Left lobe of liver (tissue), 2 donors: ENCODE measurements at regions not wholly inside any gene's neighbourhood (a gene's known extent, or its start where the extent isn't known, plus 50 kb on each side); places are given as distances from the start of the nearest gene placed in this dataset.
"Not testable (repeated sequence)": the region's sequence is repeated elsewhere in the genome, so short reads cannot be mapped to it uniquely, and the experiment has no call there.

Experiments
- ATAC-seq: fragments of 200-7000 bp; cut with Tn5 transposase; one replicate; pipeline ENCODE4 v1.9.1; 2020; ENCODE audit warnings: mild to moderate bottlenecking, moderate library complexity
- DNase-seq: peaks from one replicate; pipeline ENCODE4 v3.0.0-alpha.2; 2020; ENCODE audit warnings: low spot score
- donor health status: DM: no; HTN: no; CAD: no; lungs with moderate emphysema.
- donor health status: DM: no; HTN: yes; CAD: no.

GRCh38 chr2:129816813-129817574, 162.5 kb upstream of the RAB6C start:
- no peak for ATAC-seq
- DNase-seq, result no peak

GRCh38 chr2:129819855-129820254, 159.6 kb upstream of the RAB6C start:
- ATAC-seq (no peak), DNase-seq (no peak)

- ATAC-seq (no peak), DNase-seq (no peak)
Observed at GRCh38 chr2:129820908-129821307, 158.6 kb upstream of the RAB6C start.

GRCh38 chr2:129821445-129821844, 158.0 kb upstream of the RAB6C start:
- ATAC-seq (no peak), DNase-seq (no peak)

- DNase-seq (no peak), ATAC-seq (no peak)
Observed at GRCh38 chr2:129823044-129823443, 156.4 kb upstream of the RAB6C start.

GRCh38 chr2:129827311-129828090, 152.0 kb upstream of the RAB6C start:
- DNase-seq, result no peak
- ATAC-seq, result no peak

- DNase-seq (no peak), ATAC-seq (no peak)
Observed at GRCh38 chr2:129828792-129829191, 150.7 kb upstream of the RAB6C start.

GRCh38 chr2:129829588-129829987, 149.9 kb upstream of the RAB6C start:
- DNase-seq (no peak), ATAC-seq (no peak)

- ATAC-seq (no peak), DNase-seq (no peak)
Observed at GRCh38 chr2:129831018-129831417, 148.4 kb upstream of the RAB6C start.

- not testable (repeated sequence) for DNase-seq, ATAC-seq
Observed at GRCh38 chr2:129833465-129833864, 146.0 kb upstream of the RAB6C start.

- no peak for DNase-seq
- ATAC-seq, result no peak
Observed at GRCh38 chr2:129847043-129847442, 132.4 kb upstream of the RAB6C start.

GRCh38 chr2:129849559-129850160, 129.8 kb upstream of the RAB6C start:
- DNase-seq (no peak), ATAC-seq (peak; percentile 97)

GRCh38 chr2:129857200-129857599, 122.3 kb upstream of the RAB6C start:
- ATAC-seq (no peak), DNase-seq (no peak)

- ATAC-seq (no peak), DNase-seq (no peak)
Observed at GRCh38 chr2:129859175-129859574, 120.3 kb upstream of the RAB6C start.

- ATAC-seq (no peak), DNase-seq (no peak)
Observed at GRCh38 chr2:129860088-129860487, 119.4 kb upstream of the RAB6C start.

GRCh38 chr2:129861666-129862288, 117.7 kb upstream of the RAB6C start:
- DNase-seq, result no peak
- ATAC-seq, result no peak

- no peak for ATAC-seq
- DNase-seq, result no peak
Observed at GRCh38 chr2:129862668-129863067, 116.8 kb upstream of the RAB6C start.

- DNase-seq (no peak), ATAC-seq (no peak)
Observed at GRCh38 chr2:129863350-129863749, 116.1 kb upstream of the RAB6C start.

GRCh38 chr2:129864719-129865118, 114.7 kb upstream of the RAB6C start:
- no peak for ATAC-seq

GRCh38 chr2:129865976-129866375, 113.5 kb upstream of the RAB6C start:
- ATAC-seq (no peak), DNase-seq (no peak)

More at GRCh38 chr2:129864719-129865118, 114.7 kb upstream of the RAB6C start:
- DNase-seq, result no peak

GRCh38 chr2:129866391-129866790, 113.1 kb upstream of the RAB6C start:
- no peak for DNase-seq

More at GRCh38 chr2:129866391-129866790, 113.1 kb upstream of the RAB6C start:
- ATAC-seq, result no peak
